ENCODE measurements at regions not wholly inside any gene's neighbourhood (a gene's known extent, or its start where the extent isn't known, plus 50 kb on each side); places are given as distances from the start of the nearest gene placed in this dataset.

- TF ChIP-seq CTCF (IDR thresholded peaks at IDR 0.05): no peak
- TF ChIP-seq EZH2 (IDR thresholded peaks at IDR 0.05; ENCODE audit: borderline replicate concordance, insufficient read depth, low read depth, low read length, poor library complexity, severe bottlenecking): no peak
These were observed 420.5 kb downstream of the RPS24 start for GRCh38 chr10:78454123-78454645.
